HG02759 (cell line): ENCODE measurements at regions not wholly inside any gene's neighbourhood (a gene's known extent, or its start where the extent isn't known, plus 50 kb on each side); places are given as distances from the start of the nearest gene placed in this dataset.

Source experiments
- ATAC-seq: cut with Tn5 transposase; IDR thresholded peaks from one replicate; pipeline ENCODE4 v1.9.1; 2021; ENCODE audit warnings: mild to moderate bottlenecking, moderate library complexity; ENCODE audit not compliant: unreplicated experiment

DNA sequence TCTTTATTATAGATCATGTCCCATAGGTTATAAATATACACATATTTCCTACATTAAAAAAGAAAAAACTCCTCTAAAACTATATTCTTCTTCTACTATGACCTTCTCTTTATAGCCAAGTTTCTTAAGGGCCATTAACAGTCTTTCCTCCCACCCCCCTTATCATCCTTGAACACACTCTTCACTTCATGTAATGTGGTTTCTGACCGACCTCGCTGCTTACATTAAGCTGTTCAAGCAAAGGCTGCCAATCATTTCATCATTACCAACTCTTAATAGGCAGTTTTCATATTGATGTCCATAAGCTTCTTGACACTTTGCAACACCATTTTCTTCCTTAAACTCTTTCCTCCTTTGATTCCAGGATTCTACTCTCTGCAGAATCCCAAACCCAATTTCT is 283.0 kb upstream of the PCSK5 start:
- ATAC-seq = no peak

DNA sequence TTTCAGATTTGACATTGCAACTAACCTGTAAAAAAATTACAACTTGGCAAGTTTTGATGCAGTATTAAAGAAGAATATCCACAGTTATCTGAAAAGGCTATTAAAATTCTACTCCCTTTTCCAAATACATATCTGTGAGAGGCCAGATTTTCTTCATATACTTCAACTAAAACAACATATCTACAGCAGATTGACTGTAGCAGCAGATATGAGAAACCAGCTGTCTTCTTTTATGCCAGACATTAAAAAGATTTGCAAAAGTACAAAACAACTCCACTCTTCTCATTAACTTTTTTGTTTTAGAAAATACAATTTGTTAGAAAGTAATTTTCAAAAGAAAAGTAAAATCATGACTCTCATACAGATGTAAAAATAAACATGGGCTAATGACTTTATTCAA is 281.1 kb upstream of the PCSK5 start:
- ATAC-seq = no peak

DNA sequence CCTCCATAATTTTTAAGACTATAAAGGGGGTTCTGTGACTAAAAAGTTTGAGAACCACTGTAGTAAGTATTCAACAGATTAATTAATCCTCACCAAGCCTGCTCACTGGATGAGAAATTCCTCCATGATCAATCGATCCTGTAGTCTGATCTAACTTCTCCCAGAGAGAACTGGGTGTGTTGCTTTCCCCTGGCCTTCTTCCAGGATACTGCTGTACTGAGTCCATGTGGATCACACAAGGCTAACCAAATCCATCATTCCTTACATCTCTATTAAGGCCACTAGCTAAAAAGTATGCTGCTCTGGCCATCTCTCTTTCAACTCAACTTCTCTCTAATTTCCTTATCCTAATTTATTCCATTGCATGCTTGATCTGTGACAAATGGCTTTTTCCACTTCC is 280.2 kb upstream of the PCSK5 start:
- ATAC-seq = no peak

- no peak for ATAC-seq
Measured at GRCh38 chr9:75612205-75612604, 278.3 kb upstream of the PCSK5 start.

- ATAC-seq = no peak
Measured at GRCh38 chr9:75612754-75613153, 277.7 kb upstream of the PCSK5 start.

DNA sequence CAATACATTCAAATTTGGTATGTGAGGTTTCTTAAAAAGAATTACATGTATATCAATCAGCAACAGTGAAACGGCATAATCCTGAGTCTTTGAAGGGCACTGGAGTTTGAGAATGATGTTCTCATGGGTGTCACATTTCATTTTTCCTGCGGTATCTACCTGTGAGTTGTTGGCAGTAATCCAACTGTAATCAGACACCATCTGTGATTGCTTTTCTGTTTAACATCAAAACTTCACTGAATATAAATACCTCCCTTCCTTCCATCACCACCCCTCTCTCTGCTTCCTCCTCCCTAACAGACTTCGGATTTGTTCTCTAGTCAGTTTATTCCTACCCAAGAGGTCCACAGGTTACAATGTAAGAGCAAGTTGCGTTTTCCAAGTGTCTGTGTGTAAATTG is 275.2 kb upstream of the PCSK5 start:
- no peak for ATAC-seq

DNA sequence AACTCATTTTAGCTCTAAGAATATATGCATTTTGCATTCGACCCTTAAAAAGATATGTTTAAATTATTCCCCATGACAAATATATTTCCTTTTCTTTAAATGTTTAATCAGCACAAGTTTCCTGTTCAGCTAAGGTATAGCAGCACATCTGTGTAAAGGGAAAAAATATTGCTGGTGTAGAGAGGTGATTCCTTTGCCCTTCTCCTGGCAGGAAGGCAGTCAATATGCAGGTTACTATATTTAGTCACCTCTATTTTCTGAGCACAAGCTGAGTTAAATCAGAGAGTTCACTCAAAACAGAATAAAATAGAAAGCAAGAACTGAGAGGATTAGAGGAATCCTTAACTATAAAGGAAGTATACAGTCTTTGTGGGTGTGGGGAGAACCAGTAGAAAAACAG is 274.4 kb upstream of the PCSK5 start:
- no peak for ATAC-seq

- no peak for ATAC-seq
Measured at GRCh38 chr9:75616841-75617566, 273.5 kb upstream of the PCSK5 start.

DNA sequence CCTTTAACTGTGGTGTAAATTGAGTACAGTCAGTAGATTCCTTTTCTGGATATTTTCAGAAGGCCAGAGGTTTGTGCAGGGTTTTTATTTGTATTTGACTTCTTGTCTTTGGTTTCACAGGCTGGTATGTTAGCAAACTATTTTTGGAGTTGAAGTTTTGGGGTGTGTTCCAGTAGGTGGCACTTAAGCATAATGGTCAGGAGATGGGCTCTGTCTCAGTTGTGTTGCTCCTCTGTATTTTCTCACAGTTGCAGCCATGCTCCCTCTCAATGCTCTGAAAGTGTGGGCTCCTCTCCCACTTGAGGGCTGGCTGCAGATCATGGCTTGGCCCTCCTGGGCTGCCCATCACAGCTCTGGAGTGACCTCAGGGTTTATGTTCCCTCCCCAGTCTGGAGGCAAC is 267.0 kb upstream of the PCSK5 start:
- no peak for ATAC-seq

DNA sequence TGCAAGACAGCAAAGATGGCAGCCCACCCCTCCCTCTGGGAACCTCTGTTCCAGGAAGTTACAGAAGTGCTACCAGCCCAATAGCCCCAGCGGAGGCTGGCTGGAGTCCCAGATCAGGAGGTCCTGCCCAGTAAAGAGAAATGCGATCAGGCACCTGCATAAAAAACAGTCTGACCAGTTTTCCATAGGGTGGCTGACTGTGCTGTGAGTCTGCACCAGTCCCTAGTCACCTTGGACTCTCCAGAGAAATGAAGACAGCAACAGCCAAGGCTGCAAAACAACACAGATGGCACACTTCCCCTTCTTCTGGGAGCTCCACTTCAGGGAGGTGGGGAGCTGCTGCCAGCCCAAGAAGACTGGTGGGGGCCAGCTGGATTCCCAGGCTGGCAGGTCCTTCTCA is 265.5 kb upstream of the PCSK5 start:
- no peak for ATAC-seq

- no peak for ATAC-seq
Measured at GRCh38 chr9:75626860-75627259, 263.6 kb upstream of the PCSK5 start.

GRCh38 chr9:75628952-75629351 is 261.5 kb upstream of the PCSK5 start:
- ATAC-seq = no peak

DNA sequence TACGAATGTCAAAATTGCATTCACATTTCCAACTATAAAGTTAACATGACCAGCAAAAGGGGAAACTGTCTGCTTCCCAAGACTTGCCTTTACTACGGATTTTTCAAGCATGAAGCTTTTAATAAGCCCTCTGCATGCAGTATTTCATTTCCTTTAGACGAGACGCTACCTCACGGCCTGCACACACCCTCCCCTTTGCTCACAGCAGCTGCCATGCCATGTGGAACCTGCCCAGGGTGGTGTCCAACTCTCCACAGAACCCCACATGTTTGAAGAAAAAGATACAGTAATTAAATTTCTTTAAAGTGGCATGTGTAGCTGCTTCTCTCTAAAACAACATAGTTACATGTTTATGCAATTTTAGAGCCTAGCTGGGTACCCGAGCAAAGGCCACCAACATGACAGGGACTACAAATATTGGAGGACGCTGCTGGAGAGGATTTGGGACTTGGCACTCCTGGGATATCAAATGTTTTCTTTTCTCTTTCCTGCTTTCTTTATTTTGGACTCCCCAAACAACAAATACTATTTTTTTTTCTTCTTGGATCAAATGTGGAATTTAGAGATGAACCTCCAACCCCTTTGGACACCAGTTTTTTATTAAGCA is 256.9 kb upstream of the PCSK5 start:
- no peak for ATAC-seq

GRCh38 chr9:75636427-75637045 is 253.9 kb upstream of the PCSK5 start:
- no peak for ATAC-seq

GRCh38 chr9:75639971-75640610 is 250.4 kb upstream of the PCSK5 start:
- no peak for ATAC-seq

DNA sequence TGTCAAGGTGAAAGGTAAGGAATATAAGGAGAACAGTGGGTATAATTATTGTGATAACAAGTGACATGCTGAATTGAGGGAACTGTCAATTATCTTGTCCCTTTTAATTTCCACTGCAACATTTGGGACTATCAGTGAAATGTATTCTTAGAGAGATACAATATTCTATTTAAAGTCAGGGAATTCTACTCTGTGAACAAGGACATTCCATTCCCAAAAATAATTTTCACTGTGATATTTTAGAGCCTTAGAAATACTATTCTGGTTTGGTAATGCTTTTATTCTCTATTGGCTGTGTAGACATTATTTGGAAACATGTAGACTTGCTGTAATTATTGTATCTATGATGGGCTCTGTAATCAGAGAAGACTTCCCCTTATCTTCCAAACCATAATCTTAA is 248.0 kb upstream of the PCSK5 start:
- ATAC-seq = no peak

GRCh38 chr9:75644649-75645048 is 245.8 kb upstream of the PCSK5 start:
- no peak for ATAC-seq

GRCh38 chr9:75648034-75648433 is 242.4 kb upstream of the PCSK5 start:
- ATAC-seq = no peak

GRCh38 chr9:75649060-75649459 is 241.4 kb upstream of the PCSK5 start:
- no peak for ATAC-seq

DNA sequence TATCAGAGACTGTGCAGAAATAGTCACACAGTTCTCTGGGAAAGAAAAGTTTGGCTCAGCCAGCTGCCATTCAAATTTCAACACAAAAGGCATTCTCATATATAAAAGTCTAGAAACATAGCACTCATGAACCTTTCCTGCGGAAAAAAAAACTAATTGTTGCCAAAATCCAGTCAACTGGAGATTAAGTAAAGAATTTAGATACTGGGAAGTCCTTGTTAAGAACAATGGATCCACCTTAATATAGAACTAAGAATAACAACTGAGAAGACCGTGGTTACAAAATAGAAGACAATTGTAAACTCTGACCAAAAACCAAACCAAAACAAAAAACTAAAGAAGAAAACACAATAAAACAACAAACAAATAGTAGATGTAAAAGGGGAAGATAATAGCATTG is 238.8 kb upstream of the PCSK5 start:
- ATAC-seq = no peak

GRCh38 chr9:75653335-75653734 is 237.1 kb upstream of the PCSK5 start:
- ATAC-seq = no peak

- ATAC-seq = no peak
Measured at GRCh38 chr9:75653750-75654149, 236.7 kb upstream of the PCSK5 start.
